Fibroblast of skin of abdomen (primary cell): ENCODE measurements at regions not wholly inside any gene's neighbourhood (a gene's known extent, or its start where the extent isn't known, plus 50 kb on each side); places are given as distances from the start of the nearest gene placed in this dataset.
A peak's percentile ranks its signal among the peaks of the same experiment; 100 is the strongest.

Experiments used
- DNase-seq: peaks from one replicate; pipeline ENCODE4 v3.0.0-alpha.2; 2013

DNA sequence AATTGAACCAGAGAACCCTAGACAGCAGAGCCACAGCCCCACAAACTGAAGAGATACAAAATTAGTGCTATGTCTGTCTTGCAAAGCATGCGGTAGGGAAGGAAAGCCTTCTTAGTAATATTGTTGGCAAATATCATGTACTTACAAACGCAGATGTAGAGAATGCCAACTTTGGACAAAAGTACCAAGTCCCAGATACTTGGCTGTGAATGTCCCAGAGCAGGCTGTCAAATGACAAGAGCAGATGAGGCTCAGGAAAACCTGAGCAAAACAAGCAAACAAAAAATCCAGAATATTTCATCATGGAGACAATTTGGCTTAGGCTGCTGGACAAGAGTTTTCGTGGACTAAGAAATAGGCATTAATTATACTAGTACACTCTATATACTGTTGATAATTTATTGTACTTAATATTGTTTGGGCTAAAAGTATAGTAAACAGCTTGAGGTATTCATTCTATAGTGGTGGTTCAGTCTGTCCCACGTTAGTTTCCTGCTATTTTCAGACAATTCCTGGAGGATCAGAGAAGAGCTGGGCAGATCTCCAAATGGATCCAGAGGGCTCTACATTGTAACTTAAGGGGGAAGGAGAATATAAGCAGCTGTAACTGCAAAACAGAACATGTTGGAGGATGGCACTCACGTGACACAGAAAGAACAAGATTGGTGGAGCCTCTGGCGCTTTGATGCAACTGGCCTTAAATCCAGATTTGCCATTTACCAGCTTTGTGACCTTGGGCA is 329.8 kb downstream of the ATP23 start:
- DNase-seq = no peak

DNA sequence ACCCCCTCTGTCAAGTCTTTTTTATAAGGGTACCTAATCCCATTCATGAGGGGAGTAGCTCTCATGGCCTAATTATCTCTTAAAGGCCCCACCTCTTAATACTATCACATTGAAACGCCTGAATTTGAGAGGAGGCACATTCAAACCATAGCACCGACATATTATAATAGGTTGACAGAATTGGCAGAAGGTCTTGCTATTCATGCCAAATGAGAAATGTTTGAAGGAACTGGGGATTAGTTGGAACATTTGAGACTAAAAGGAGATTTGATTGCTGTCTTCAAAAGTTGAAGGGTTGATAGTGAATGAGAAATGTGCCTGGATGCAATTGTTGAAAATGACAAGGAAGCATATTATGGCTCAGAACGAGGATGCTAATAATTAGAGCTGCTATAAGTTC is 331.1 kb downstream of the ATP23 start:
- no peak for DNase-seq

- DNase-seq = no peak
Observed at GRCh38 chr12:58277231-58277630, 335.9 kb downstream of the ATP23 start.

DNA sequence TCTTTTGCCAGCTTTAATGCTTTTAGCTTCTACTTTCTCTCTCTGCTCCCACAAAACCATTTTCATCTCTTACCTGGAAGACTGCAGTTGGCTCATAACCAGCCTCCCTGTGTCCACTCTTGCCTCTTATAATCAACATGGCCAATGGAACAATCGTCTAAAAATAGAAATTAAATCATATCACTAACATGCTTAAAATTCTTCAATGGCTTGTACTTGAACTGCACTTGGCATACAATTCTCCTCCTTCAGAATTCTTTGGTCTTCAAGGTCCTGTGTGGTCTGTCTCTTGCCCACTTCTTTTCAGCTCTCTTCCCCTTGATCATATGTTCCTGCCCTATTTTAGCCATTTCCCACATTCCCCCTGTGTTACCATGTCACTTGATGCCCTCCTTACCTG is 342.2 kb downstream of the ATP23 start:
- no peak for DNase-seq

GRCh38 chr12:58285551-58285950 is 344.2 kb downstream of the ATP23 start:
- peak; percentile 25 for DNase-seq

GRCh38 chr12:58286353-58286752 is 345.0 kb downstream of the ATP23 start:
- DNase-seq = no peak

GRCh38 chr12:58288190-58288589 is 346.8 kb downstream of the ATP23 start:
- peak; percentile 94 for DNase-seq

DNA sequence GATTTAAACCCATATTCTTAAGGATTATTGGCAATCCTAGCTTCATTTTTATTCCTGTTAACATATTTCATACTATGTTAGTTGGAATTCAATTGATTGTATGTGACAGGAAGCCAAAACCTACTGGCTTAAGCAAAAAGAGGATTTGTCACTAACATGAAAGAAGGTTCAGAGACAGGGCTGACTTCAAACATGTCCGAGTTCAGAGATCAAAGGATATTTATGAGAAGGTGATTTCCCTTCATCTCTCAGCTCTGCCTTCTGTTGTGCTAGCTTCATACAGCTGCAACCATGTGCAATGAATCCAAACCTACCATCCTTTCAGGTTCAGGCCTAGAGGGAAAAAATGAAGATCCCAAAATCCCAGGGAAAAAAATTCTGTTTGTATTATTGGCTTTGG is 349.7 kb downstream of the ATP23 start:
- DNase-seq = no peak

DNA sequence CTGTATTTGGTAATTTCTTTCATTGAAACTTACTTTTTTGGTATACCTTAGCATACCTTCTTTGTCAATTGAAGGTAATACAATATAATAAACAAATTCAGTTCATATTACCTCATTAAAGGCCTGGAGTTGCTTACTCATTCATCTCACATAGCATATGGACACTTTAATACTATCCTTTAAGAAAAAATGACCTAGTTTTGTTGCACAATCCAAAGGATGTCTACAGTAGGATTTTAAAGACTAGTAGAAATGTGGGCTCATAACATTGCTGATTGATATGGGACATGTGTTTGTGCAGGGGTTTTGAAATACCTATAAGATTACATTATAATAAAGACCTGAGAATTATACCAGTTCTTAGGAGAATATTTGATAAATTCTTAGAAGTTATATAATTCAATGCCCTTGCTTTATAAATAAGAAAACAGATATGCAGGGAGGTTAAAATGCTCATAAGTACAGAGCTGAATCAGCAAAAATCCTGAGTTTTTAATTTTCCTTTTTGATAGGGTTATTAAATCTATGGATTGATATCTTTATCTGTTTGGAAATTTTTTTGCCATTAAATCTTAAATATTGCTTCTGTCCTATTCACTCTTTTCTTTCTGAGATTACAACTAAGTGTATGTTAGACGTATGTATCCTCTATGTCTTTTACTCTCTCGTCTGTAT is 352.1 kb downstream of the ATP23 start:
- DNase-seq = peak; percentile 17

- no peak for DNase-seq
Observed at GRCh38 chr12:58295268-58295667, 353.9 kb downstream of the ATP23 start.

GRCh38 chr12:58296863-58297262 is 355.5 kb downstream of the ATP23 start:
- peak; percentile 40 for DNase-seq

DNA sequence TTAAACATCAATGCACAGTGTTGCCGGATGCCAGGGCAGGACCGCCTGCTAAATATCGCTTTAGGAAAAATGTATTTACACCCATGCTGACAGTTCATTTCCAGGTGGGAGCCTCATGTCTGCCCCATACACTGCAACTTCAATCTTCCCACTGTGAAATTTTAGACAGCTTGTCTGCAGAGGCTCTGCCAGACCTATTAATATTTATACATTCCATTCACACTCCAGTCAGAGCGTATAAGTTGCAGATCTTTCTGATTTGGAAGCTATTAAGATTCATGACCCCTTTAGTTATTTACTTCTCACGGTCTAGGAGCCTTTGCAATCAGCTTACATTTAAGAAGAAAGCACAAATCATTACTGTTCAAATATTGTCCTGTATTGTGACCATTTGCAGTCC is 357.4 kb downstream of the ATP23 start:
- peak; percentile 26 for DNase-seq

DNA sequence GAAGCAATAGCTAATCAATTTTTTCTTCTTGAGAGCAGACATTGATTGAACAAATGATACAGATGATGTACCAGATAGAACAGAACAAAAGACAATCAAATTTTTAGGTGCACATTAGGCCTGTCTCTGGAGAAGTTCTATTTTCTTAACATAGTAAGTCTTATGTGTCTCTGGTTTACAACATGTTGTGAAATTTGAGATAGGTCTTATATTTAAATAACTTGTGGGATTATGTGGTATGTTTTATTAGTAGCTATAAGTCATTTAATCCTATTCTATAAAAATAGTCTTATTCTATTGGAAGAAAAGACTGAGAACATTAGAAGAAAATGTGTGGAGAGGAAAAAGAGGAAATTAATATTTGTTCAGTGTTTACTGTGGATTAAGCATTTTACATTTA is 358.0 kb downstream of the ATP23 start:
- DNase-seq = no peak

DNA sequence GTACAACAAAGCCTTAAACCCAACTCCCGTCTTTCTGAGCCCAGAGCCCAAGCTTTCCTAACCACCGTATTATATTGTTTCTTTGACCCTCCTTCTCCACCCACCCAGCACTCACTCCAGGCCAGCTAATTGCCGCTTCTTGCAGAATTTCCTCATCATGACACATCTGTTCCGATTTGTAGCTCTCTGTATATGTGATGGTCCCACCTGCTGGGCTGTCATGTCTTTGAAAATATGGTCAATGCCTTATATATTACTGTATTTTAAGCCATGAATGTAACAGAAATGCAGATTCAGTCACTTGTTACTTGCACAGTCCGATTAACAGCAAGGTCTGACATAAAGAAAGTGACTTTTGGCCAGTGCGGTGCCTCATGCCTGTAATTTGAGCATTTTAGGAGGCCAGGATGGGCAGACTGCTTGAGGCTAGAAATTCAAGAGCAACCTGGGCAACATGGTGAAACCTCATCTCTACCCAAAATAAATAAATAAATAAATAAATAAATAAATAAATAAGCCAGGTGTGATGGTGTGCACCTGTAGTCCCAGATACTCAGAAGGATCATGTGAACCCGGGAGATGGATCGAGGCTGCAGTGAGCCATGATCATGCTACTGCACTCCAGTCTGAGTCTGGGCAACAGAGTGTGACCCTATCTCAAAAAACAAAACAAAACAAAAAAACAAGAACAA is 359.8 kb downstream of the ATP23 start:
- no peak for DNase-seq

GRCh38 chr12:58301730-58302122 is 360.4 kb downstream of the ATP23 start:
- no peak for DNase-seq

- DNase-seq = no peak
Observed at GRCh38 chr12:58302487-58303011, 361.2 kb downstream of the ATP23 start.

DNA sequence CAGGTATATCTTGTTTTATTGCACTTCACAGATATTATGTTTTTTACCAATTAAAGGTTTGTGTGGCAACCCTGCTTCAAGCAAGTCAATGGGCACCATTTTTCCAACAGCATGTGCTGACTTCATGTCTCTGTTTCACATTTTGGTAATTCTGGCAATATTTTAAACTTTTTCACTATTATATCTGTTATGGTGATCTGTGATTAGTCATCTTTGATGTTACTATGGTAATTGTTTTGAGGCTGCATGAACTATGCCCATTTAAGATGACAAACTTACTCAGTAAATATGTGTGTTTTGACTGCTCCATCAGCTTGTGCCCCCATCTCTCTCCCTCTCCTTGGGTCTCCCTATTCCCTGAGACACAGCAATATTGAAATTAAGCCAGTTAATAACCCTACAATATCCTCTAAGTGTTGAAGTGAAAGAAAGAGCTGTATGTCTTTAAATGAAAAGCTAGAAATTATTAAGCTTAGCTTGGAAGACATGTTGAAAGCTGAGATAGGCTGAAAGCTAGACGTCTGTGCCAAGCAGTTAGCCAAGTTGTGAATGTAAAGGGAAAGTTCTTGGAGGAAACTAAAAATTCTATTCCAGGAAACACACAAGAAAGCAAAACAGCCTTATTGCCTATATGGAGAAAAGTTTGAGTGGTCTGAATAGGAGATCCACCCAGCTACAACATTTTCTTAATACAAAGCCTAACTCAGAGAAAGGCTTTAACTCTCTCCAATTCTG is 365.1 kb downstream of the ATP23 start:
- no peak for DNase-seq

- no peak for DNase-seq
Observed at GRCh38 chr12:58309806-58310205, 368.4 kb downstream of the ATP23 start.

DNA sequence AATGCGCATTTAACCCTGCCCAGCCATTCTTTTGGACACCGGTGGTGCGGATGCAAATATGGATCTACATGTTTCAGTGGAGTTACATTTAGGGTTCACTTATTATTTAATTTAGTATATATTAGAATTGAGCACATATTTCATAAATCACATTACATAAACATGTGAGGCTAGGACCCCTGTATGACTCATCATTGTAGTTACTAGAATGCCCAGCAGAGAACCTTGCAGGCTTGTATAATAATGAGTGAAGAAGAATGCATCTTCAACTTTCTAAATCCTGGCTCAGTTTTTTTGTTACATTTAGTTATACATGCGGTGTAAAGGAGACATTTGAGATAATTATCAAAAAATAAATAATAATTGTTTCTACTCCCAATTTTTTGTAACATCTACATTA is 369.0 kb downstream of the ATP23 start:
- DNase-seq = peak; percentile 65

- DNase-seq = peak; percentile 98
Observed at GRCh38 chr12:58310809-58311622, 369.6 kb downstream of the ATP23 start.

DNA sequence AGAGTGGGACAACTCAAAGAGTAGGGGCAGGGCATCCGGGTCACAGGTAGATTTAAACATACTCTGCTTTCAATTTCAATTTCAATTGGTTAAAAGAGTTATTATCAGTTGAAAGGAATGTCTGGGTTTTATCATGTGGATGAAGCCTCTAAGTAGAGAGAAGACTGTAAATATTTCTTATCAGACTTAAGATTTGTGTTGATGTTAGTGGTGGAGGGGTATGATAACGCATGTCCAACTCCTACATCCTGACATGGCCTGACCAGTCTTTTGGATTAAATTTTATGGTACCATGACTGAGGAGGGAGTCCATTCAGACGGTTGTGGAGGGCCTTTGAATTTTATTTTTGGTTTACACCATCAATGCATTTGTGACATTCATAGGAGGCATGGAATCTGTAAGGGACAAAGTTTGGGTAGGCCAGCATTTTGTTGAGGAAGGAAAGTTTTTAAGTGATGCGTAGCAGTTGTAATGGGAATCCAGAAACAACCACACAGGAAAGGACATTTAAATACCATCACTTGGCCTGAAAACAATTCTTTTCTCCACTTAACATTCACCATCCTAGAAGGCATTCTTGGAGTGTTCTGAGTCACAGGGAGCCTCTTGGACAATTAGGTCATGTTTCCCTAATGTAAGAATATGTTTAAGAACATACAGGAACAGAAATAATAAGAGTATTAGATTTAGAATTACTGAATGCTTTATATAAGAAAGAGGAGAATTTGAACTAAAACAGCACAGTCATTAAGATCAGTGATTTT is 371.9 kb downstream of the ATP23 start:
- DNase-seq = peak; percentile 86
